ENCODE measurements at regions not wholly inside any gene's neighbourhood (a gene's known extent, or its start where the extent isn't known, plus 50 kb on each side); places are given as distances from the start of the nearest gene placed in this dataset.

DNA sequence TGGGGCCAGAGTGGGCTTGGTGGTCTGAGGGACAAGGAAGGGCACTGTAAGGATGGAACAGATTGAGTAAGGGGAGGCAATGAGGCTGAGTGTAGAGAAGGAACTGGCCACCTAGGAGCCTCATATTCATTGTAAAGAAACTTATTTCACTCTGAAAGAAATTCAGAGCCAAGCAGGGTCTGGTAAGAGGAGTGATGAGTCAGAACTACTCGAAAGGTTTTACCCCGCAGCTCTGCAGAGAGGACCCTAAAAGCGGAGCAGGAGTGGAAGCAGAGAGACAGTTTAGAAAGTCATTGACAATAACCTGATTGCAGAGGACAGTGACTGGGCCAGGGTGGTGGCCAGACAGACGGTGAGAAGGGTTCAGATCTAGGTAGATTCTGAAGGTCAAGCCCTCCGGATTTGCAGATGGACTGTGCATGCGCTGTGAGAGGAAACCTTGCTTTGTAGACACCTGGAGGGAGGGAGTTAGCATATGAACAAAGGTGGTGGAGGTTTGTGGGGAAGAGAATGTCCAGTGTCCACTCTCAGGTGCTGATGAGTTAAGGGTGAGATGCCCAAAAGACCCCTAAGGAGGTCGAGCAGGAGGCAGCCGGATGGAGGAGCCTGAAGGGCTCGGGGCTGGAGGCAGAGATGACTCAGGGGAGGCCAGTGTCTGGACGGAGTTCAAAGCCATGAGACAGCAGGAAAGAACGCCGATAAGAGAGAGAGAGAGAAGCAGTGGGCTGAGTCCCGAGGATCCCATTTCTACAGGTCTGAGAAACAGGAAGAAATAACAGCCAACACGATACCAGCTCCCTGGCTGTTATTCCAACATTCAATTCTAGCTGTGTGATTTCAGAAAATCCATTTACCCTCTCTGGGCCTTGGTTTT is 546.0 kb downstream of the BRD1 start:
- in situ Hi-C loops (cut with MboI; ENCODE audit: low sequenced_read_pairs): no loop called here

DNA sequence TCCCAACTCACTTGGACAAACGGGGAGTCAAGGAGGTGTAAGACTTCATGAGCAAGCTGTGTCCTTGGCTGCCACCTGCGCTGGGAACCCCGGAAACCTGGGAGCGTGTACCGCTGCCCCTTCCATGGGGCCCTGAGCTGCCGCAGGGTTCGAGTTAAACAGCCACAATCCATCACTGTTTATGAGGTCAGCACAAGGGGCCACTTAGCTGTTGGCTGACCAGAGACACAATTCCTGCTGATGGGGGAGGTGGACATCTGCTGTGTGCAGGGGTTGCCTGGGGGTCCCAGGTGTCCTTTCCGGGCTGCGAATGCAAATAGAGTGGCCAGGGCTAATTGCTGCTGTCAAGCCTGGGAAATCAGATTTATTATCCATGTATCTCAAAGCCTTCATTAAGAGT is 549.3 kb downstream of the BRD1 start:
- in situ Hi-C loops (cut with MboI; ENCODE audit: low sequenced_read_pairs): no loop called here

- in situ Hi-C loops (cut with MboI; ENCODE audit: low sequenced_read_pairs): no loop called here
Observed at GRCh38 chr22:49276567-49276966, 551.1 kb downstream of the BRD1 start.

- in situ Hi-C loops (cut with MboI; ENCODE audit: low sequenced_read_pairs): no loop called here
Observed at GRCh38 chr22:49274754-49275380, 552.8 kb downstream of the BRD1 start.

DNA sequence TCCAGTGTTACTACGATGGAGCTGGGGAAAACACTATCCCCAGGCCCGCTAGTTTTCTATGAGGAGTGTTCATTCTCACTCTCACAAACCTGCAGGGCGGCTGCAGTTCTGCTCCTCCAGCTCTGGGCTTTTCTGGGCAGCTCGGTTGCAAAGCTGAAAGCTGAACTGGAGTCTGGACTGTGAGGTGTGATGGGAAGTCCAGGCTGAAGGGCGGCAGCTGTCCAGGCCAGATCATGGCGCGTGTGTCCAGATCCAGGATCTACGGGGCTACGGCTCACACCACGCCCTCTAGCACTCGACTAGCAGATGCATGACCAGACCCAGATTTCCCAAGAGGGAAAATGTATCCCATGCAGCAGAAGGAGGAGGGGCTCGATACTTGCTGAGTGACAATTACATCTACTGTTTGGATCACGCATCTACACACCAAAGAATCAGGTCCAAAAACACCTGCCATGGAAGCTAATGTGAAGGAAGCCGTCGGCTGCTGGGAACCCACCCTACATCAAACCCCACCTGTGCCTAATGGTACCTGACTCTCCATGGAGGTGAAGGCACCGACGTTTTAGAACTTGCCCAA is 555.0 kb downstream of the BRD1 start:
- in situ Hi-C loops (cut with MboI; ENCODE audit: low sequenced_read_pairs): no loop called here

- in situ Hi-C loops (cut with MboI; ENCODE audit: low sequenced_read_pairs): no loop called here
Observed at GRCh38 chr22:49271831-49272230, 555.8 kb downstream of the BRD1 start.

GRCh38 chr22:49271369-49271727 is 556.3 kb downstream of the BRD1 start:
- in situ Hi-C loops (cut with MboI; ENCODE audit: low sequenced_read_pairs): no loop called here

DNA sequence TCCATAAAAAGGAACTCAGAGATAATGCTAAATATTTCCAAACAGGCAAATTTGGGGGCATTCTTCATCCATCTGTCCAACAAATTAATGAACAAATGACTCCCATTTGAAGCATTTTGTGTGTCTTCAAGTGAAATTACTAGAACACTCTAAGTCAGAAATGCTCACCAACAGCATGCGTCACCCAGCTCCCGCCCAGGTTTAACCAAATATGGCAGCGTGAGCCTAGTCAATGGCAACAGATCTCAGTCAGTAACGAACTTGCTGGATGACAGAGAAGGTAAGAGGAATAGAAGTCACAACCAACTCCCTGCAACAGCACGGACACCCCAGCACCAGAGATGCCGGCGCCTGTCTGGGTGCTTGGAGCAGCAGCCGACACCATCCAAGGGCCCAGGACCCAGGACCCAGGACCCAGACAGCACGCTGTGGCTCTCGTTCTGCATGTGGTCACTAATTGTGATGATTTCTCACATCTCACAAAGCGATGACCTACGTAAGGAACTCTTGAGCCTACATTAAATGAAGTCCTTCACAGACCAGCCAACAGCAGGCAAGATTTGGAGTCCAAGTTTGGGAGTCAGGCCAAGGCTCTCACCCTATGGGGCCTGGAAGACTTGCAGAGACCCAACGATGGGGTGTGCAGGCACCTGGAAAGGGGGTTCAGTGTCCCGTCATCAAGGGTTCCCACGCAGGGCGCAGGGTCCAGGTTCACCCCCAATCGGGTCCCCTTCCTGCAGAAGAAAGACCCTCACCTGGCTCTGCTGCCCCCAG is 556.9 kb downstream of the BRD1 start:
- in situ Hi-C loops (cut with MboI; ENCODE audit: low sequenced_read_pairs): no loop called here

DNA sequence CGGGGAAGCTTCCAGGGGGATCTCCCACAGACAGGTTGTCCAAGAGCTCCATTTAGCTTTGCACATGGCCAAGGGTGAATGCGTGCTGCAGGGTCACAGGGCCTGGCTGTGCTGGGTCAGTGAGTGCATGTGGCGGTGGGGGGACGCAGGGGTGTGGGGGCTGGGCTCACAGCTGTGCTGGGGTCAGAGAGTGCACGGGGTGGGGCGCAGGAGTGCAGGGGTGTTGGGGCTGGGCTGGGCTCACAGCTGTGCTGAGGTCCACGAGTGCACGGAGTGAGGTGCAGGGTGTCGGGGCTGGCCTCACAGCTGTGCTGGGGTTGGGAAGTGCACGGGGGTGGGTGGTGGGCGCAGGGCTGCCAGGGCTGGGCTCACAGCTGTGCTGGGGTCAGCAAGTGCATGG is 557.7 kb downstream of the BRD1 start:
- in situ Hi-C loops (cut with MboI; ENCODE audit: low sequenced_read_pairs): no loop called here

DNA sequence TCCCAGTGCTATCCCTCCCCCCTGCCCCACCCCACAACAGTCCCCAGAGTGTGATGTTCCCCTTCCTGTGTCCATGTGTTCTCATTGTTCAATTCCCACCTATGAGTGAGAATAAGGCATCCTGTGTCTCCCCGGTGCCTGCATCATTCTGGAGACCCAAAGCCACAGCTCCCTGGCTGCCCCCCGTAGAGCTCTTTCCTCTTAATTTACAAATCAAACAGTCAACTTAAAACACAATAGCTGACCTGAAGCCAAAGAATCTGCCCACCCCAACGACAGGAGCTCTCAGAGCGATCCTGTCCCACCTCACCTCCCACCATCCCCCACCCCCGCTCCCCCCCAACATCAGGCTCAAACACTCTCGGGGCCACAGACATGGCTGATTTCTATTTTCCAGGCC is 558.3 kb downstream of the BRD1 start:
- in situ Hi-C loops (cut with MboI; ENCODE audit: low sequenced_read_pairs): no loop called here

- in situ Hi-C loops (cut with MboI; ENCODE audit: low sequenced_read_pairs): no loop called here
Observed at GRCh38 chr22:49268924-49269323, 558.7 kb downstream of the BRD1 start.

GRCh38 chr22:49267996-49268395 is 559.7 kb downstream of the BRD1 start:
- in situ Hi-C loops (cut with MboI; ENCODE audit: low sequenced_read_pairs): no loop called here

- in situ Hi-C loops (cut with MboI; ENCODE audit: low sequenced_read_pairs): no loop called here
Observed at GRCh38 chr22:49266561-49267519, 560.8 kb downstream of the BRD1 start.

- in situ Hi-C loops (cut with MboI; ENCODE audit: low sequenced_read_pairs): no loop called here
Observed at GRCh38 chr22:49264696-49265095, 563.0 kb downstream of the BRD1 start.

DNA sequence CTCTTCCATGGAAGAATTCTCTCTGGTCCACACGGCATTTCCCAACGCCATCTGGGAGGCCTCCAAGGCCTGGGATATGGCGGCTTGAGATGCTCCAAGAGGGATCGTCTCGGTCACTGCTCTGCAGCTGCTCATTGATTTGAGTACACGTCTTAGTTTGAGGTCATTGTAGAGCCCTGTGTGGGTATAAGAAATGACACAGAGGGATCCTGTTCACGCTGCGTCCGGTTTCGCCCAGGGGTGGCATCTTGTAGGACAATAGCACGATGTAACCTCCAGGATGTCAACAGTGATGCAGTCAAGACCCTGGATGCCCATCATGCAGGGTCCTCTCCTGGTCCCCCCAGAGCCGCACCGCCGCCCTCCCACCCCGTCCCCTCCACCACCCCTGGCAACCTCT is 564.6 kb downstream of the BRD1 start:
- in situ Hi-C loops (cut with MboI; ENCODE audit: low sequenced_read_pairs): no loop called here

GRCh38 chr22:49262167-49262566 is 565.5 kb downstream of the BRD1 start:
- in situ Hi-C loops (cut with MboI; ENCODE audit: low sequenced_read_pairs): no loop called here

DNA sequence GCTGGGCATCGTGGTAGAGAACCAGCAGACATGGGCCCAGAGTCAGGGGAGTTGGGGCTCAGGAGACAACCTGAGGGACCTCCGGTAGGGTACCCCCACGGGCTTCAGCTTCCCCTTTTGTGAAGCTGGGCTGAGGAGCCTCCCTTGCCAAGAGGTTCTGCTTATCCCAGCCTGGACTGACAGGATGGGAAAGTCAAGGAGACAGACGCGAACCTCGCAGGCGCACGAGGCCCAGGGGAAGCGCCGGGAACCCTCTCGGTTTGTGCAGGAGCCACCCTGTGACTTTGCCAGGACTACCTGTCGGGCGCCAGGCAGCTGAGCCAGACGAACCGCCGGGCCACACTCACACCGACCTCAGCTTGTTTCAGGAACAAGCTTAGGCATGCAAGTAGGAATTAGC is 566.1 kb downstream of the BRD1 start:
- in situ Hi-C loops (cut with MboI; ENCODE audit: low sequenced_read_pairs): no loop called here

- in situ Hi-C loops (cut with MboI; ENCODE audit: low sequenced_read_pairs): no loop called here
Observed at GRCh38 chr22:49260681-49261580, 566.7 kb downstream of the BRD1 start.
